ENCODE measurements at regions not wholly inside any gene's neighbourhood (a gene's known extent, or its start where the extent isn't known, plus 50 kb on each side); places are given as distances from the start of the nearest gene placed in this dataset.

DNA sequence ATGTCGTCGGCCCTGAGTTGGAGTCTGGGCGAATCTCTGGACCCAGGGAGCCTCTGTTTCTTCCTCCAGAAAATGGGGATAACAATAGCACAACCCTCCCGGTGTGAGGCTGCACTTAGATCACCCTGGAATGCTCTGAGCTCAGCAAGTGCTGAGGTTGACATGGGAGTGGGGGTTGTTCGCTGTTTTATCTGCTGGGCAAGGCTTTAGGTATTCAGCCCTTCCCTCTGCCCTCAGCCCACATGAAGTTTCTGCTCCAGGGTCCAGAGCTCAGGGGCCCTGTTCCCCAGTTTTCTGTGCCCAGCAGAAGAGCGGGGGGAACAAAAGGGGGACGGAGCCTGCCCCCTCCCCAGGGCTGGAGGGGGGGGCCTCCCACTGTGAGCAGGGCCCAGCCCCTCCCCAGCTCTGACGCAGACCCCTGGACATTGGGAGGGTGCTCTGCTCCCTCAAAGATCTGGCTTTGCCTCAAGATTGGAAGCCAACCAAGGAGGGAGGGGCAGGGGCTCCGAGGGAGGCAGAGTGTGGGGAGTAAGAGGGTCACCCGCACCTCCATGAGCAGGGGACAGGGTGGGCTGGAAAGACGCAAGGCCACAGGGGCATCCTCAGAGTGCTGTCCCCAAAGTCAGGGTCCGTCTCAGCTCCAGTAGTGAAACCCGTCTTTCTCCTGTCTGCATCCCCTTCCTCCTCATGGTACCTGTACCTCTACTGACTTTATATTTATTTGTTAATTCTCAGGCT is 215.6 kb downstream of the C9orf50 start:
- DNase-seq, result no peak
- CTCF ChIA-PET, result no interaction called here
- peaks cover 56% of the 10 kb centered on the region for H3K27me3 Mint-ChIP-seq
- peaks cover 4% of the 10 kb centered on the region for H3K9me3 Mint-ChIP-seq
- no peak overlapping the region for H3K4me3 Mint-ChIP-seq
- no peak overlapping the region for H3K27ac Mint-ChIP-seq
- peaks cover 2% of the 10 kb centered on the region for H3K36me3 Mint-ChIP-seq
- H3K4me1 Mint-ChIP-seq, result peaks cover 3% of the 10 kb centered on the region

- H3K27me3 Mint-ChIP-seq, result peaks cover 62% of the 10 kb centered on the region
- no peaks in the 10 kb centered on the region for H3K36me3 Mint-ChIP-seq
These were observed 216.3 kb downstream of the C9orf50 start for GRCh38 chr9:129404621-129405020.

DNA sequence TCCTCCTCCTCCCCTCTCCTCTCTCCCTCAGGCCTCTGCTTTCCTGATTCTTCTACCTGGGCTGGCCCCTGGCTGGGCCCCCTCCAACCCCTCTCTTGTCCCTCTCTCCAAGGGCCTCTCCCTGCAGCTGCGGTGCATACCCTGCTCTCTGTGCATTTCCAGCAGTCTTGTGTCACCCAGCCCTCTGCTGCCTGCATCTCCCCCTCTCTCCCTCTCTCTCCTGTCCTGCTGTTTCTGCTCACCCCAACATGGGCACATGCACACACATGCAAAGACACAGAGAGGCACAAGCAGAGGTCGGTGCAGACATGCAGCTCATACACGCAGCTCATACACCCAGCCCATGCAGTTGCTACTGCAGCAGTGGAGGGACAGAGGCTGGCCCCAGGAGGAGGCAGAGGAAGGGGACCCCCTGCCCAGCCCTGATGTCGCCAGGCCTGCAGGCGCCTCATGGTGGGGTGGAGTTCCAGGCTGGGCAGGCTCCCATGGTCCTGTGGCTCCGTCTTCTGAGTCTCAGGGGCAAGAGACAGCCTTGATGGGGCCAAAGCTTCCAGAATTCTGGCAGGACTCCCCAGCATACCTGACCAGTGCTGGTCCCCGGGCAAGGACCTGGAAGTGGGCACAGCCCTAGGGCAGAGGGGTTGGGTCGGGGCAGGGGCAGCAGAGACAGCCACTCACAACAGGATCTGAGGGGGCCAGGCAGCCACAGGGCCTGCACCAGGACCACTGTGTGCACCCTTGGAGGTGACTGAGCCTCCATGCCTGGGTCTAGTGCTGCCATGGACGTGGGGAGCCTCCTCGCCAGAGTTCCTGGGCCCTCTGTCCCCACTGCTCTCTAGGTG is 216.9 kb downstream of the C9orf50 start:
- peaks cover 3% of the 10 kb centered on the region for H3K4me1 Mint-ChIP-seq
- H3K4me3 Mint-ChIP-seq, result no peak overlapping the region
- no peak overlapping the region for H3K27ac Mint-ChIP-seq
- no peaks in the 10 kb centered on the region for H3K36me3 Mint-ChIP-seq
- H3K9me3 Mint-ChIP-seq, result no peaks in the 10 kb centered on the region
- no peak for DNase-seq
- H3K27me3 Mint-ChIP-seq, result peaks cover 63% of the 10 kb centered on the region
- CTCF ChIA-PET, result no interaction called here

More at GRCh38 chr9:129404621-129405020, 216.3 kb downstream of the C9orf50 start:
- CTCF ChIA-PET, result no interaction called here
- DNase-seq, result no peak
- H3K9me3 Mint-ChIP-seq, result no peaks in the 10 kb centered on the region
- H3K4me3 Mint-ChIP-seq, result no peak overlapping the region
- no peak overlapping the region for H3K27ac Mint-ChIP-seq
- H3K4me1 Mint-ChIP-seq, result peaks cover 3% of the 10 kb centered on the region

- no peak overlapping the region for H3K4me3 Mint-ChIP-seq
- peaks cover 64% of the 10 kb centered on the region for H3K27me3 Mint-ChIP-seq
- no peak overlapping the region for H3K27ac Mint-ChIP-seq
- no peak for DNase-seq
- no peaks in the 10 kb centered on the region for H3K9me3 Mint-ChIP-seq
- CTCF ChIA-PET, result no interaction called here
- H3K4me1 Mint-ChIP-seq, result peaks cover 3% of the 10 kb centered on the region
- H3K36me3 Mint-ChIP-seq, result no peaks in the 10 kb centered on the region
These were observed 217.7 kb downstream of the C9orf50 start for GRCh38 chr9:129402931-129403778.

DNA sequence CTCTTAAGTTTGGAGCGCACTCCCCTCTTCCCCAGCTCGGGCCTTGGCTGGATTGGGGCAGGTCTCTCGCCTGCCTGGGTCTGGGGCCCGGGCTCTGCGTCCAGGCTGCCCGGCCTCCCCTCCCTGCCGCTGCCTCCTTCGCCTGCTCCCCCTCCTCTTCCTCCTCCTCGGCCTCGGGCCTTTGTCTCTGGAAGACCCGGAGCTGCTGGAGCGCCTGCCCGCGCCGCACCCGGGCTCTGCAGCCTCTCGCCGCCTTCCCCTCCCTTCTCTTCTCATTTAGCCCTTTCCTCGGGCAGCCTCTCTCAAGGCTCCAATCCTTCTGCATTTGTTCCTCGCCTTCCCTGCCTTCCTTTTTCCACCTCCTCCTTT is 218.5 kb downstream of the C9orf50 start:
- CTCF ChIA-PET, result no interaction called here
- H3K27ac Mint-ChIP-seq, result no peak overlapping the region
- H3K4me3 Mint-ChIP-seq, result no peak overlapping the region
- no peaks in the 10 kb centered on the region for H3K9me3 Mint-ChIP-seq
- no peak for DNase-seq
- H3K4me1 Mint-ChIP-seq, result peaks cover 3% of the 10 kb centered on the region
- no peaks in the 10 kb centered on the region for H3K36me3 Mint-ChIP-seq
- peaks cover 65% of the 10 kb centered on the region for H3K27me3 Mint-ChIP-seq

DNA sequence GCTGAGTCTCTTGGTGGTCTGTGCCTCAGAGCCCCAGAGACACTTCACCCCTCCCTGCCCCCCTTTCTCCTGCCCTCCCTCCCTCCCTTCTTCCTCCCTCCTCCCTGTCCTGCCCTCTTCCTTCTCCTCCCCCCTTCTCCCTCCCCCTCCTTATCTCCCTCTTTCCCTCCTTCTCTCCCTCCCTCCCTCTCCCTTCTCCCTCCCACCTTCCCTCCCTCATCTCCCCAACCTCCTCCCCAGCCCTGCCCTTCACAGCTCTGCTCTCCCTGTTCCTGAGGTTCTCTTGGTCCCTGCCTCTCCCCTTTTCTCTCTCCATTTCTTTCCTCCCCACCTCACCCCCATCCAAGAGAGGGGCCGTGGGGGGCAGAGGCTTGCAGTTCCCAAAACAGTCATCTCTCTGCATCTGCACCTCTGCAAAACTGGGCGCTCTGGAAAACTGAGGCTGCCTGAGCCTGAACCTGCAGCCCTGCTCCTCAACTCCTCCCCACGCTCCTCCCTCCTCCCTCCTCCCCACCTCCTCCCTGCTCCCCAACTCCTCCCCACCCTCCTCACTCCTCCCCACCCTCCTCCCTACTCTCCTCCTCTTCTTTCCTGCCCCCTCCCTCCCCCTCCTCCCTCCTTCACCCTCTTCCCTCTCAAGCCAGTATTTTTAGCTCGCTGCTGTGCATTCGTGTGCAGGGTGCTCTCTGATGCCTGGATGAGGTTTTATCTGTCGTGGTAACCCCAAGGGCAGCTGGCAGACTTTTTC is 219.1 kb downstream of the C9orf50 start:
- DNase-seq, result no peak
- CTCF ChIA-PET, result no interaction called here
- H3K27ac Mint-ChIP-seq, result no peak overlapping the region

DNA sequence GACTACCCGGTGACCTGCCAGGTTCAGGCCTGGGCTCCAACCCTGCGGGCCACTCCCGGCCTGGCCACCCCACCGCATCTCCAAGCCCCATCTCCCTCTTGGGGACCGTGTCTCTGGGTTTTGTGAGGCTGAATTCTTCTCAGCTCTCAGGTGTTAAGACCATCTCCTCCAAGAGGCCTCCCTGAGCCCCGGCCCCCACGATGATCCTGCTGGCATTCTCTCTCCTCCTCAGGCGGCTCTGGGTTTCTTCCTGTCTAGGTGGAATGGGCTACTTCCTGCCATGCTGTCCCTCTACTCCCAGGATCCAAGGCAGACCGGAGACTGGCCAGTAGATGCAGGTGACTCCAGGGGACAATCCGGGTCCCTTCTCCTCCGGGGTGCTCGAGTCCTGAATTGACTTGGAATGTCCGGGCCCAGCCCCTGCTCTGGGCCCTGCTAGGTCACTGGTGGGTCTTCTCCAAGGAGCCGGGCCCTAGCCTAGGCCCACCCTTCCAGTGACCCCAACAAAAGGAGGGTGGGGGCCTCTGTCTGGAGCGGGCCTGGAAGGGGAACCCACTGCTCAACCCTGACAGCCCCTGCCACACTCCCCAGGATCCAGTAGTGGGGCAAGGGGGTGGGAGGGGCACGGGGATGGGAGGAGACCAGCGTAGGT is 219.8 kb downstream of the C9orf50 start:
- H3K4me1 Mint-ChIP-seq, result peaks cover 3% of the 10 kb centered on the region
- H3K4me3 Mint-ChIP-seq, result no peak overlapping the region
- no peak for DNase-seq
- CTCF ChIA-PET, result no interaction called here
- no peak overlapping the region for H3K27ac Mint-ChIP-seq
- peaks cover 60% of the 10 kb centered on the region for H3K27me3 Mint-ChIP-seq
- no peaks in the 10 kb centered on the region for H3K36me3 Mint-ChIP-seq
- H3K9me3 Mint-ChIP-seq, result no peaks in the 10 kb centered on the region

More for the DNA sequence above, 219.1 kb downstream of the C9orf50 start:
- Mint-ChIP-seq H3K36me3 (no peaks in the 10 kb centered on the region), H3K9me3 (no peaks in the 10 kb centered on the region), H3K27me3 (peaks cover 65% of the 10 kb centered on the region), H3K4me1 (peaks cover 3% of the 10 kb centered on the region), H3K4me3 (no peak overlapping the region)

GRCh38 chr9:129400001-129400970 is 220.6 kb downstream of the C9orf50 start:
- H3K9me3 Mint-ChIP-seq, result no peaks in the 10 kb centered on the region
- H3K36me3 Mint-ChIP-seq, result no peaks in the 10 kb centered on the region
- peaks cover 3% of the 10 kb centered on the region for H3K4me1 Mint-ChIP-seq
- no peak overlapping the region for H3K27ac Mint-ChIP-seq
- H3K27me3 Mint-ChIP-seq, result peaks cover 52% of the 10 kb centered on the region
- no peak for DNase-seq
- H3K4me3 Mint-ChIP-seq, result no peak overlapping the region
- CTCF ChIA-PET, result interaction anchor here (0.6 kb wide), 1 partner anchor 41 kb away, joined by 3 read pairs; no protein-coding TSS in a partner anchor

- Mint-ChIP-seq H3K9me3 (no peaks in the 10 kb centered on the region), H3K27me3 (peaks cover 47% of the 10 kb centered on the region), H3K36me3 (no peaks in the 10 kb centered on the region), H3K27ac (no peak overlapping the region), H3K4me1 (peaks cover 3% of the 10 kb centered on the region), H3K4me3 (no peak overlapping the region)
- CTCF ChIA-PET, result interaction anchor here (0.6 kb wide), 1 partner anchor 40 kb away, joined by 3 read pairs; no protein-coding TSS in a partner anchor
- DNase-seq, result no peak
These were observed 221.3 kb downstream of the C9orf50 start for GRCh38 chr9:129399634-129399990.

- Mint-ChIP-seq H3K36me3 (no peaks in the 10 kb centered on the region), H3K27me3 (peaks cover 42% of the 10 kb centered on the region), H3K4me3 (no peak overlapping the region), H3K9me3 (no peaks in the 10 kb centered on the region), H3K27ac (no peak overlapping the region), H3K4me1 (peaks cover 3% of the 10 kb centered on the region)
- CTCF ChIA-PET, result interaction anchor here (0.6 kb wide), 1 partner anchor 39 kb away, joined by 3 read pairs; no protein-coding TSS in a partner anchor
- DNase-seq, result no peak
These were observed 221.0 kb upstream of the IER5L start for GRCh38 chr9:129398961-129399633.

DNA sequence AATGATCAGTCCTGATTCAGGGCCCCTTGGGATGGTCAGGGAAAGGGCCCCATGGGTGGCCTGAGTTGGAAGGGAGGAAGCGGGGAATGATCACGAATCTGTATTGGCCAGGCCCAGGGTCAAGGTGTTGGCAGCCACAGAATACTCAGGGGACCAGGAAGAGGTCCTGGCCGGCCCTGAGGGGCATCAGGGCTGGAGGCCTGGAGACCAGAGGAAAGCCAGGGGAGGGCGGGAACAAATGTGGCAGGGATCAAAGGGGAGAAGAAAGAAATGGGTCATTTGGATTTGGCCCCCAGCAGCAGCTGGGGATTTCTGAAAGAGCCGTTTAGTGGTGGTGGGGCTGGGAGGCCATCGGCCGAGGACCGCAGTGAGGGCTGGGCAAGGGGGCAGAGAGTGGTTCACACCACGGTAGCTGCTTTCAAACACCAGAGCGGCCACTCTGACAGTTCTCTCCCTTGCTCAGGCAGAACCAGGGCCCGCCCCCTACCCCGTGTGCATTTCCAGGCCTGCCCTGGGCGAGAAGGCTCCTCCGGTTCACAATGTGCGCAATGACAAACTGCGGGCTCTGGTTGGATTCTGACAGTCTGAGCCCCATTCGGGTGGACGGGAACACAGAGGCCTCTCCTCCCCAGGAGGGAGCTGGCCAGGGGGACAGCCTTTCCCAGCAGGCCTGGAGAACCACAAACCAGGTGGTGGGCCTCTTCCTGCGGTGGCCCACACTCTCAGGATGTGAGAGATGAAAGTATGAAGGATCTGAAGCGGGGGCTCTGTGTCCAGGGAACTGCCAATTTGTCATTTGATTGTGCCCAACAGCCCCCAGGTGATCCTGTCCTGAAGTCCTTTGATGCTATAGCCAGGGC is 220.3 kb upstream of the IER5L start:
- Mint-ChIP-seq H3K4me1 (peaks cover 3% of the 10 kb centered on the region), H3K36me3 (no peaks in the 10 kb centered on the region), H3K4me3 (no peak overlapping the region), H3K9me3 (no peaks in the 10 kb centered on the region), H3K27me3 (peaks cover 34% of the 10 kb centered on the region), H3K27ac (no peak overlapping the region)
- CTCF ChIA-PET, result no interaction called here
- DNase-seq, result no peak

Data from activated naive CD4-positive, alpha-beta T cell treated with anti-CD3 and anti-CD28 coated beads, Interleukin-2, amount 10 ng/mL, durations not matched to agents 7 days and 5 days (primary cell).